IPS-20b (cell line): ENCODE measurements at regions not wholly inside any gene's neighbourhood (a gene's known extent, or its start where the extent isn't known, plus 50 kb on each side); places are given as distances from the start of the nearest gene placed in this dataset.
A peak's percentile ranks its signal among the peaks of the same experiment; 100 is the strongest.

ENCODE experiments used
- H3K27ac ChIP-seq: one replicate; pipeline ENCODE4 v1.5.1; 2013; ENCODE audit warnings: low read length
- H3K27me3 ChIP-seq: 2 replicates; pipeline ENCODE4 v1.6.1; 2013; ENCODE audit warnings: mild to moderate bottlenecking, low read length, inconsistent platforms; ENCODE audit not compliant: insufficient read depth
- H3K36me3 ChIP-seq: 2 replicates; pipeline ENCODE4 v1.6.1; 2013; ENCODE audit warnings: low read depth, mild to moderate bottlenecking, inconsistent platforms, low read length, moderate library complexity; ENCODE audit not compliant: insufficient read depth
- H3K4me1 ChIP-seq: 2 replicates; pipeline ENCODE4 v1.6.1; 2013; ENCODE audit warnings: mild to moderate bottlenecking, control low read depth, inconsistent platforms, low read length, moderate library complexity; ENCODE audit not compliant: insufficient read depth
- H3K4me3 ChIP-seq: 2 replicates; pipeline ENCODE4 v1.5.1; 2013; ENCODE audit warnings: mild to moderate bottlenecking, low read length, inconsistent platforms
- H3K9ac ChIP-seq: 2 replicates; pipeline ENCODE4 v1.6.1; 2013; ENCODE audit warnings: low read depth, mild to moderate bottlenecking, inconsistent platforms, low read length, moderate library complexity
- H3K9me3 ChIP-seq: 2 replicates; pipeline ENCODE4 v1.6.1; 2013; ENCODE audit warnings: mild to moderate bottlenecking, low read depth, low read length, inconsistent platforms; ENCODE audit not compliant: insufficient read depth

DNA sequence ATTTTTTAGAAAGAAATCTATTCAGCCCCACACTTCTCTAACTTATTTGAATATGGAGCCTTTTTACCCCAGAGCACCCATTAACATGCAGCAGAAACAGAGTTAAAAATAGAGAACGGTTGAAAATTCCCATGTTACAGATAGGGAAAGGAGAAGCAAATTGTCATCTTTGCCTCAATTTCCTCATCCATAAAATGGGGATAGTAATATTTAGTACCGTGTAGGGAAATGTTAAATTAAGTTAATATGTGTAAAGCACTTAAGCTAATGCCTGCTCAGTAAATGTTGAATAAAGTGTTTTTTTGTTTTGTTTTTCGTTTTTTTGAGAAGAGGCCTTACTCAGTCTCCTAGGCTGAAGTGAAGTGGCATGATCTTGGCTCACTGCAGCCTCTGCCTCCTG, 50.3 kb downstream of the NAV1 start:
- Histone ChIP-seq H3K9me3 (no peaks in the 10 kb centered on the region), H3K9ac (no peak overlapping the region), H3K4me3 (no peak overlapping the region), H3K27ac (no peak overlapping the region), H3K4me1 (peaks cover 27% of the 10 kb centered on the region), H3K27me3 (no peaks in the 10 kb centered on the region; the same call in 1 of the 2 replicates), H3K36me3 (no peaks in the 10 kb centered on the region)

DNA sequence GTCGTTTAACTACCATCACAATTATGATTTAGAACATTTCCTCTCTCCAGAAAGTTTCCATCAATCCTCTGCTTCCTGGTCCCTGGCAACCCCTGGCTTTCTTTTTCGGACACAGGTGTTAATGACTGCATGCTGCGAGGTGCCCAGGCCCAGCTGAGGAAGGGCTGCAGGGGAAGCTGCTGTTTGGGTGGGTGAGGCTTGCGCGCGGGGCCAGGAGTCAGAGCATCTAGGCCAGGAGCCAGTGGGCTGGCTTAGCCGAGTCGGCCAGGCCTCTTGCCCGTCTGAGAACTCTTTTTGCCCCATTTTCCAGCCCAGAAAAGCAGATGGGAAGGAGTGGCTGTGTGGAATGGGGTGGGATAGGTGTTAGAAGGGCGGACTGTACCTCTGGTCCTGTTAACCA, 51.5 kb downstream of the NAV1 start:
- Histone ChIP-seq H3K9me3 (no peaks in the 10 kb centered on the region), H3K4me3 (no peak overlapping the region), H3K36me3 (no peaks in the 10 kb centered on the region), H3K27ac (no peak overlapping the region), H3K9ac (no peak overlapping the region), H3K27me3 (no peaks in the 10 kb centered on the region; the same call in 1 of the 2 replicates), H3K4me1 (peaks cover 27% of the 10 kb centered on the region)

DNA sequence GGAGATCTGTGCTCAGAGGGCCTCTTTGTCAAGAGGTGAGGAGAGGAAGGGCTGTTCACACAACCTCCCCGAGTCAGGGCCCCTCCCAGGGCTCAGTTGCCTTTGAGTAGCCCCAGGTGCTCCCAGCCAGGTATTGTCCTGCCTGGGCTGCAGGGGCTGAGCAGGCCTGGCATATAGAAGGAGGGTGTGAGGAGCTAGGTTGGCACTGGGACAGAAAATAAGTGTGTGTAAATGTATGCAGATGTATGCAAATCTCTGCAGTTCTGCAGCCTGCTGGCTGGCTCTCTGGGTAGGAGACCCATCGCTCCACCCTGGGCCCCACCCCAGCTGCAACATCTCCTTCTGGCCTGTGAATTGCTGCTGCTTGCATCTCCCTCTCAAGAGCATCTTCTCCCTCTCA, 52.4 kb downstream of the NAV1 start:
- Histone ChIP-seq H3K27ac (no peak overlapping the region), H3K36me3 (no peaks in the 10 kb centered on the region)

GRCh38 chr1:201591981-201592380, 53.1 kb downstream of the NAV1 start:
- Histone ChIP-seq H3K27me3 (no peaks in the 10 kb centered on the region; the same call in 1 of the 2 replicates), H3K9me3 (no peaks in the 10 kb centered on the region), H3K4me3 (peak overlapping the region; percentile 23; the same call in 1 of the 2 replicates), H3K9ac (peak overlapping the region; percentile 26; the same call in 1 of the 2 replicates), H3K36me3 (no peaks in the 10 kb centered on the region), H3K27ac (no peak overlapping the region), H3K4me1 (peaks cover 27% of the 10 kb centered on the region)

More for the DNA sequence above, 52.4 kb downstream of the NAV1 start:
- Histone ChIP-seq H3K9me3 (no peaks in the 10 kb centered on the region), H3K4me1 (peaks cover 27% of the 10 kb centered on the region), H3K4me3 (peak overlapping the region; percentile 23; the same call in 1 of the 2 replicates), H3K27me3 (no peaks in the 10 kb centered on the region; the same call in 1 of the 2 replicates), H3K9ac (peak overlapping the region; percentile 45; the same call in 1 of the 2 replicates)

- H3K27me3 ChIP-seq: no peaks in the 10 kb centered on the region; the same call in 1 of the 2 replicates
- no peaks in the 10 kb centered on the region for H3K9me3 ChIP-seq
- no peak overlapping the region for H3K9ac ChIP-seq
- peaks cover 27% of the 10 kb centered on the region for H3K4me1 ChIP-seq
- no peak overlapping the region for H3K27ac ChIP-seq
- H3K36me3 ChIP-seq: no peaks in the 10 kb centered on the region
- no peak overlapping the region for H3K4me3 ChIP-seq
These were observed 54.4 kb downstream of the NAV1 start for GRCh38 chr1:201593200-201593921.

DNA sequence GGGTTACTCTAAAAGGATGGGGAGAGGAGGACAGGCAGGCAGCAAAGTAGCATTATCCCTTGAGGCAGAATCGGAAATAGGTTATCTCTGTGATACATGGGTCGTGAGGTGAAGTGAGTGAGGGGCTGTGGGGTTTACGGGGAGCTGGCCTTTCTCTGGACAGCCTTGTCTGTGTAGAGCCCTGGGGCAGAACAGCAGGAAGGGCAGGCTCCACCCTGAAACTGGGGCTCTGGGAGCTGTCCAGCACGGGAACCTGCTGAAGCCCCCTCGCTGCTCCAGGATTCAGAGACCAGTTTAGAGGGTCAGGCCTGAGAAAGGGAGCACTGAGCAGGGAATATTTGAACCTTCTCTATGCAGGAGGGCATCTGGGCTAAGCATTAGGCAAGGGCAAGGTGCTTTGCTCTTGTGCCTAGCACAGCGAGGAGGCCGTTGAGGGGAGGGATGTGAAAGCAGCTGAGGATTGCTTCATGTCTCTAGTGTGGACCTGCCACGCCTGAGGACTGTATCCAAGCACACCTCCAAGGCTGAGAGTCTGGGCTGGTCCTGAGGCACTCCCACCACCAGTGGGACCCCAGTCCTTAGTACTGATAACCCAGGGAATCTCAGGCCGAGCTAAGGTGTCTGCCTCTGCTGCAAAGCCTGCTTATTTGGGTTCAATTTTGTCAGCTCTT, 55.8 kb downstream of the NAV1 start:
- Histone ChIP-seq H3K9ac (no peak overlapping the region), H3K4me3 (no peak overlapping the region), H3K4me1 (peaks cover 27% of the 10 kb centered on the region), H3K27me3 (no peaks in the 10 kb centered on the region; the same call in 1 of the 2 replicates), H3K36me3 (no peaks in the 10 kb centered on the region), H3K9me3 (no peaks in the 10 kb centered on the region), H3K27ac (no peak overlapping the region)

- no peaks in the 10 kb centered on the region for H3K36me3 ChIP-seq
- no peaks in the 10 kb centered on the region for H3K9me3 ChIP-seq
- no peaks in the 10 kb centered on the region; the same call in 1 of the 2 replicates for H3K27me3 ChIP-seq
- H3K9ac ChIP-seq: no peak overlapping the region
- peaks cover 27% of the 10 kb centered on the region for H3K4me1 ChIP-seq
- H3K27ac ChIP-seq: no peak overlapping the region
- H3K4me3 ChIP-seq: no peak overlapping the region
These were observed 56.5 kb downstream of the NAV1 start for GRCh38 chr1:201595381-201595780.

DNA sequence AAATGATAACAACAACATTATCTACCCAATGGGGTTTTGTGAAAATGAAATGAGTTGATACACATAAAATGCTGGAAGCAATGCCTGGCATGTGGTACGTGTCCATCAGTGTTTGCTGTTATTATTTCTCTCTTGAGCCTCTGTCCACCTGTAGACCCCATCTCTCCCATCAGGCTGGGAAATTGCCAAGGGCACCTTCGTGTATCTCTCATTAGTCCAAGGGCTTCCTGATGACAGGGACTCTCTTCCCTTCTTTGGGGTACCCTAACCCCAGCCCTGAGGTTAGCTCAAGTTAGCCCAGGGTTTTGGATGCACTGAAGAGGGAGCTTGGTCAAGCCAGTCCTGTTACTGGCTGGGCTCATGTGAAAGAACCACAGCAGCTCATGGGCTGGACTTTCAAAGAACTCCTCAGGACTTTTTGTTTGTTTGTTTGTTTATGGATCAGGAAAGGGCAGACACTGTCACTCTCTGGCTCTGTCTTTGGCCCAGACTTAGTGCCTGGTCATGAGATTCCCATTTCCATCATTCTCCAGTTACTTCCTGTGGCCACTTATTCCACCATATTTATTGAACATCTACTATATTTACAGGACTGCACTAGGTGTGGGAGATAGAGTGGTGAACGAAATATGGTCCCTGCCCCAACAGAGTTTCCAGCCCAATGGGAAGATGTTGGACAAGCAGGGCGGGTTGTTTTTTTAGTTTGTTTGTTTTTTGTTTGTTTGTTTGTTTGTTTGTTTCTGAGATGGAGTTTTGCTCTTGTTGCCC, 57.4 kb downstream of the NAV1 start:
- H3K4me1 ChIP-seq: peaks cover 20% of the 10 kb centered on the region

GRCh38 chr1:201597551-201598230, 58.8 kb downstream of the NAV1 start:
- Histone ChIP-seq H3K9me3 (no peaks in the 10 kb centered on the region), H3K27ac (no peak overlapping the region), H3K36me3 (no peaks in the 10 kb centered on the region), H3K27me3 (no peaks in the 10 kb centered on the region), H3K4me3 (no peak overlapping the region), H3K4me1 (peaks cover 8% of the 10 kb centered on the region; the same call in 1 of the 2 replicates), H3K9ac (no peak overlapping the region)

More for the DNA sequence above, 57.4 kb downstream of the NAV1 start:
- Histone ChIP-seq H3K9me3 (no peaks in the 10 kb centered on the region), H3K27ac (no peak overlapping the region), H3K36me3 (no peaks in the 10 kb centered on the region), H3K9ac (no peak overlapping the region), H3K27me3 (no peaks in the 10 kb centered on the region), H3K4me3 (no peak overlapping the region)

DNA sequence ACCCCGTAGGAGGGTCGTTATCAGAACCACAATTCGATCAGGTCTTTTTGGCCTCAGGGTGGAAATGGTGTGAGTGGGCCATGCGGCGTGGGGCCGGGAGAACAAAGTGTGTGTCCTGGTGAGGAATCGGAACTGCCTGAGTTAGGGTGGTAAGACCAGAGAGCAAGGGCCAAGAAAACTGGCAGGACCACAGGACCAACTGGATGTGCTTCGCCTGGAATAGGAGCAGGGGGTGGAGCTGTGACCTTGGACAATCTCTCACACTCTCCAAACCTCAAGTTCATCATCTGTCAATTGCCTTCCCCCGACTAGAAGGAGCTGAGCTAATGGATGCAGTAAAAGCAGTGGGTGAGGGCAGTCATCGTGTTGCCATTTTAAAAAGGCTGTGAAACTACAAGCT, 59.5 kb downstream of the NAV1 start:
- Histone ChIP-seq H3K9me3 (no peaks in the 10 kb centered on the region), H3K27ac (no peak overlapping the region), H3K4me3 (no peak overlapping the region), H3K4me1 (peaks cover 1% of the 10 kb centered on the region; the same call in 1 of the 2 replicates), H3K9ac (no peak overlapping the region), H3K27me3 (no peaks in the 10 kb centered on the region), H3K36me3 (no peaks in the 10 kb centered on the region)

DNA sequence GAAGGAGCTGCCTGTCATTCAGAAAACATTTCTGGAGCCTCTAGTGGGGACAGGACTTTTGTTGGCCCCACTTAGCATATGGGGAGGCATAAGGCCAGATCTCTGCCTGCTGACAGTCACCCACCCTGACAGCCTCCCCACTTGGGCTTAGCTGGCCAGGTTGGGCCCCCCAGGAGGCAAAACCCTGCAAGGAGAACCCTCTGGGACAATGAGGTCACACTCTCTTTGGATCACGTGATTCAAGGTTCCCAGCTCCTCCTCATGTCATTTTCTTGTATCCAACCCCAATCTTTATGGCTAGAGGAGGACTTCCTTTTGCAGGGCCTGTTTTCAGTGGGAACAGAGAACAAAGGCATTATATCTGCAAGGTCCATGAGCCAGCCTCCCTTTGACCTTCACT, 60.0 kb downstream of the NAV1 start:
- Histone ChIP-seq H3K4me1 (no peaks in the 10 kb centered on the region), H3K27ac (no peak overlapping the region), H3K4me3 (no peak overlapping the region), H3K9me3 (no peaks in the 10 kb centered on the region), H3K36me3 (no peaks in the 10 kb centered on the region), H3K27me3 (no peaks in the 10 kb centered on the region), H3K9ac (no peak overlapping the region)
